ENCODE measurements at regions not wholly inside any gene's neighbourhood (a gene's known extent, or its start where the extent isn't known, plus 50 kb on each side); places are given as distances from the start of the nearest gene placed in this dataset.
"Not testable (repeated sequence)": the region's sequence is repeated elsewhere in the genome, so short reads cannot be mapped to it uniquely, and the experiment has no call there.

GRCh38 chr5:56389261-56389660 is 156.1 kb upstream of the ANKRD55 start:
- H3K9me3 ChIP-seq (replicated peaks in 1 of 11): peaks cover 50 to 73% (median 63%) of the 10 kb centered on the region in 11 experiments
- no peak for TF ChIP-seq Cebpa-rat (IDR thresholded peaks at IDR 0.05)

GRCh38 chr5:56388229-56388985 is 155.3 kb upstream of the ANKRD55 start:
- Histone ChIP-seq H3K9me3 (replicated peaks in 1 of 11) (peaks cover 46 to 69% (median 60%) of the 10 kb centered on the region in 11 experiments), H3K4me1 (peaks cover 3 to 30% (median 17%) of the 10 kb centered on the region in 10 experiments; a peak in 15 of 20 replicates), H3K4me3 (no peak overlapping the region), H3K4me2 (no peak overlapping the region), H3K36me3 (peaks cover 0 to 4% (median 0%) of the 10 kb centered on the region in 11 experiments; a peak in 2 of 22 replicates), H3K27me3 (no peaks in the 10 kb centered on the region), H4K20me1 (no peaks in the 10 kb centered on the region), H3K9ac (no peak overlapping the region), H3K27ac (no peak overlapping the region)
- TF ChIP-seq Cebpa-rat (IDR thresholded peaks at IDR 0.05): no peak

More at GRCh38 chr5:56389261-56389660, 156.1 kb upstream of the ANKRD55 start:
- Histone ChIP-seq H3K9ac (no peak overlapping the region), H3K27ac (no peak overlapping the region), H3K4me3 (no peak overlapping the region), H3K36me3 (peaks cover 0 to 3% (median 0%) of the 10 kb centered on the region in 11 experiments; a peak in 2 of 22 replicates), H4K20me1 (no peaks in the 10 kb centered on the region), H3K27me3 (no peaks in the 10 kb centered on the region), H3K4me1 (peaks cover 5 to 28% (median 17%) of the 10 kb centered on the region in 10 experiments; a peak in 15 of 20 replicates), H3K4me2 (no peak overlapping the region)

GRCh38 chr5:56386046-56386445 is 152.9 kb upstream of the ANKRD55 start:
- TF ChIP-seq Cebpa-rat (IDR thresholded peaks at IDR 0.05): peak in 2 of 11 experiments; percentile 31 to 34; a peak in 1 of 22 replicates
- Histone ChIP-seq H3K4me1 (peaks cover 0 to 30% (median 17%) of the 10 kb centered on the region in 10 experiments; a peak in 15 of 20 replicates), H3K4me2 (peak overlapping the region in 10 of 11 experiments; percentile 13 to 65 (median 36); a peak in 18 of 22 replicates), H3K9ac (no peak overlapping the region), H3K4me3 (no peak overlapping the region), H4K20me1 (no peaks in the 10 kb centered on the region), H3K9me3 (replicated peaks in 1 of 11) (peaks cover 26 to 60% (median 46%) of the 10 kb centered on the region in 11 experiments; a peak in 21 of 22 replicates), H3K36me3 (peaks cover 0 to 4% (median 0%) of the 10 kb centered on the region in 11 experiments; a peak in 2 of 22 replicates), H3K27me3 (no peaks in the 10 kb centered on the region), H3K27ac (peak overlapping the region in 6 of 11 experiments; percentile 6 to 45 (median 21); a peak in 7 of 22 replicates)

DNA sequence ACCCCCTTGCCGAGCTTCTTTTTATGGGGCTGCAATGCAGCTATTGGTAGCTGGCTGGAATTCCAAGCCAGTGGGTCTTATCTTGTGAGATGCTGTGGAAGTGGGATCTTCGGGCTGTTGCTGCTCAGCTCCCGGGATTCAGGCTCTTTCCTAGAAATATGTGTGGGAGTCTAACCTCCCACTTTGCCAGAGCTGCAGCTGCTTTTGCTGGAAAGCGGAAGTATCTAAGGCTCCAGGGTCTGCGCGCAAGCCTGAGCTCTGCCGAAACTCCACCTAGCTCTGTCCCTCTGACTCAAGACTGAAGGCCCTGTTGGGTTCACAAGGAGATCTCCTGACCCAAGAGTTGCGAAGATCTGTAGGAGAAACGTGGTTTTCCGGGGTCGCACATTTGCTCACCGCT is 151.1 kb upstream of the ANKRD55 start:
- peaks cover 0 to 4% (median 0%) of the 10 kb centered on the region in 11 experiments; a peak in 1 of 22 replicates for H3K36me3 ChIP-seq
- H3K9ac ChIP-seq: no peak overlapping the region
- H3K4me2 ChIP-seq: no peak overlapping the region
- H3K9me3 ChIP-seq (replicated peaks in 1 of 11): peaks cover 8 to 53% (median 41%) of the 10 kb centered on the region in 11 experiments; a peak in 21 of 22 replicates
- no peak for TF ChIP-seq Cebpa-rat (IDR thresholded peaks at IDR 0.05)
- peaks cover 0 to 30% (median 17%) of the 10 kb centered on the region in 10 experiments; a peak in 15 of 20 replicates for H3K4me1 ChIP-seq
- H3K4me3 ChIP-seq: no peak overlapping the region
- H4K20me1 ChIP-seq: no peaks in the 10 kb centered on the region
- H3K27ac ChIP-seq: no peak overlapping the region
- no peaks in the 10 kb centered on the region for H3K27me3 ChIP-seq

DNA sequence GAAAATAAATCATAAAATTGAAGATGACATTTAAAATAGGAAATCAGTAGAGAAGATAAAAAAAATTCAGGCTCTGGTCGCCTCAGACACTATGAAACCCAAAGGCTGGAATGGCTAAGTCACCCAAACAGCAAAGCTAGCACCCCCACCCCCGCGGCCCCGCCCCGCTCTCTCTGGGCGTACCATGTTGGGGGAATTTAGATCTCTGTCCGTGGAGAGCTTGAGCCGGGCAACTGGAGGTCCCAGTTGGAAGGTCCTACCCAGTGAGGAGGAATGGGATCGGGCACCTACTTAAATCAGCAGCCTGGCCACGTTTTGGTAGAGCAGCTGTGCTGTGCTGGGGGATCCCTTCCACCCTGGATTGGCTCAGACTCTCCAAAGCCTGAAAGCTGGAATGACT is 150.6 kb upstream of the ANKRD55 start:
- no peaks in the 10 kb centered on the region for H4K20me1 ChIP-seq
- H3K27me3 ChIP-seq: no peaks in the 10 kb centered on the region
- peaks cover 0 to 4% (median 0%) of the 10 kb centered on the region in 11 experiments; a peak in 1 of 22 replicates for H3K36me3 ChIP-seq
- no peak for TF ChIP-seq Cebpa-rat (IDR thresholded peaks at IDR 0.05)
- H3K4me2 ChIP-seq: no peak overlapping the region
- no peak overlapping the region for H3K4me3 ChIP-seq
- peaks cover 0 to 30% (median 17%) of the 10 kb centered on the region in 10 experiments; a peak in 15 of 20 replicates for H3K4me1 ChIP-seq
- H3K9me3 ChIP-seq (replicated peaks in 1 of 11): peaks cover 7 to 56% (median 45%) of the 10 kb centered on the region in 11 experiments; a peak in 21 of 22 replicates
- H3K27ac ChIP-seq: no peak overlapping the region
- no peak overlapping the region for H3K9ac ChIP-seq

DNA sequence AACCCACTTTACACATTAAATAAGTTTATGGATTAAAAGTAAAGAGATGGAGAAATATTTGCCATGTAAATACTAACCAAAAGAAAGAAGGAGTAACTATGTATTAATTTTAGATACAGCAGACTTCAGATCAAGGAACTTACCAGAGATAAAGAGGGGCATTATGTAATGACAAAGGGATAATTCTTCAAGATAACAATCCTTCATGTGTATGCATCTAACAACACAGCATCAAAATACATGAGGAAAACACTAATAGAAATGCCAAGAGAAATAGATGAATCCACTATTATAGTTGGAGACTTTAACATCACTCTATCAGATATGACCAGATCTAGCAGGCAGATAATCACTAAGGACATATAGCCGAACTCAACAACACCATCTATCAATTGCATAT is 149.8 kb upstream of the ANKRD55 start:
- H3K27ac ChIP-seq: no peak overlapping the region
- H3K27me3 ChIP-seq: no peaks in the 10 kb centered on the region
- TF ChIP-seq Cebpa-rat (IDR thresholded peaks at IDR 0.05): no peak

GRCh38 chr5:56377573-56377972 is 144.4 kb upstream of the ANKRD55 start:
- no peak for TF ChIP-seq Cebpa-rat (IDR thresholded peaks at IDR 0.05)
- H4K20me1 ChIP-seq: no peaks in the 10 kb centered on the region
- peaks cover 0 to 11% (median 0%) of the 10 kb centered on the region in 11 experiments; a peak in 5 of 22 replicates for H3K36me3 ChIP-seq

More for the DNA sequence above, 149.8 kb upstream of the ANKRD55 start:
- Histone ChIP-seq H3K4me3 (no peak overlapping the region), H3K4me2 (no peak overlapping the region), H3K9me3 (replicated peaks in 1 of 11) (peaks cover 7 to 56% (median 43%) of the 10 kb centered on the region in 11 experiments; a peak in 21 of 22 replicates), H3K36me3 (peaks cover 0 to 4% (median 0%) of the 10 kb centered on the region in 11 experiments; a peak in 1 of 22 replicates), H3K9ac (no peak overlapping the region), H4K20me1 (no peaks in the 10 kb centered on the region), H3K4me1 (peaks cover 0 to 30% (median 17%) of the 10 kb centered on the region in 10 experiments; a peak in 15 of 20 replicates)

DNA sequence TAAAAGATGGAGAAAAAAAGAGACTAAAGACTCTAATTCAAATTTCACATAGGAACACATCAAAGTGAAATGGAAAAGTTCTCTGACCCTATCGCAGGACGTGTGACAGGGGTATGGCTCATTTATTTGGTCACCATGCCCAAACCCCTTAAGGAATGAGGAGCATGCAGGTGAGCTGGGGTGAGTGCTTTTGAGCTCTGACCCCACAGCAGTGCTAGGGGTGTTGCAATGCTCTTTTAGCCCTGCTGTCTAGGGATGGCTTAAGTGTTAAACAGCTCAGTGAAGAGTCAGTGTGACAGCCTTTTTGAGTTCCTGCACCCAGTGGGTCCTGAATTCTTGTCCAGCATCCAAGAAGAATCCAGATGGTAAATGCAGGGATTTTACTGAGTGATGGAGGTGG is 143.0 kb upstream of the ANKRD55 start:
- no peak overlapping the region for H3K4me3 ChIP-seq
- H3K9me3 ChIP-seq (replicated peaks in 1 of 11): peaks cover 44 to 89% (median 76%) of the 10 kb centered on the region in 11 experiments
- no peaks in the 10 kb centered on the region for H4K20me1 ChIP-seq
- H3K36me3 ChIP-seq: peaks cover 0 to 11% (median 0%) of the 10 kb centered on the region in 11 experiments; a peak in 5 of 22 replicates
- H3K4me1 ChIP-seq: peaks cover 0 to 9% (median 0%) of the 10 kb centered on the region in 10 experiments; a peak in 4 of 20 replicates
- no peak for TF ChIP-seq Cebpa-rat (IDR thresholded peaks at IDR 0.05)
- no peaks in the 10 kb centered on the region for H3K27me3 ChIP-seq
- no peak overlapping the region for H3K4me2 ChIP-seq
- H3K9ac ChIP-seq: no peak overlapping the region
- no peak overlapping the region for H3K27ac ChIP-seq

More at GRCh38 chr5:56377573-56377972, 144.4 kb upstream of the ANKRD55 start:
- Histone ChIP-seq H3K27ac (no peak overlapping the region), H3K4me2 (no peak overlapping the region), H3K4me3 (no peak overlapping the region), H3K9me3 (replicated peaks in 1 of 11) (peaks cover 31 to 89% (median 74%) of the 10 kb centered on the region in 11 experiments), H3K4me1 (peaks cover 0 to 9% (median 0%) of the 10 kb centered on the region in 10 experiments; a peak in 4 of 20 replicates), H3K27me3 (no peaks in the 10 kb centered on the region), H3K9ac (no peak overlapping the region)

GRCh38 chr5:56375011-56375410 is 141.9 kb upstream of the ANKRD55 start:
- no peak overlapping the region for H3K27ac ChIP-seq
- no peak overlapping the region for H3K4me2 ChIP-seq
- no peak for TF ChIP-seq Cebpa-rat (IDR thresholded peaks at IDR 0.05)
- H3K27me3 ChIP-seq: no peaks in the 10 kb centered on the region
- no peaks in the 10 kb centered on the region for H4K20me1 ChIP-seq
- no peak overlapping the region for H3K4me3 ChIP-seq
- H3K9me3 ChIP-seq (replicated peaks in 1 of 11): peaks cover 53 to 96% (median 82%) of the 10 kb centered on the region in 11 experiments
- peaks cover 0 to 9% (median 0%) of the 10 kb centered on the region in 10 experiments; a peak in 4 of 20 replicates for H3K4me1 ChIP-seq
- peaks cover 0 to 11% (median 0%) of the 10 kb centered on the region in 11 experiments; a peak in 5 of 22 replicates for H3K36me3 ChIP-seq
- H3K9ac ChIP-seq: no peak overlapping the region

- H3K4me3 ChIP-seq, H3K9ac ChIP-seq, H3K4me2 ChIP-seq, H3K27ac ChIP-seq, H3K27me3 ChIP-seq, H4K20me1 ChIP-seq: not testable (repeated sequence)
- H3K36me3 ChIP-seq: peaks cover 0 to 11% (median 0%) of the 10 kb centered on the region in 11 experiments; a peak in 5 of 22 replicates
- H3K9me3 ChIP-seq (replicated peaks in 1 of 11): peaks cover 55 to 86% (median 73%) of the 10 kb centered on the region in 11 experiments
- peaks cover 0 to 16% (median 2%) of the 10 kb centered on the region in 10 experiments; a peak in 7 of 20 replicates for H3K4me1 ChIP-seq
Measured at GRCh38 chr5:56372491-56372890, 139.4 kb upstream of the ANKRD55 start.
